H1 (cell line): ENCODE measurements at regions not wholly inside any gene's neighbourhood (a gene's known extent, or its start where the extent isn't known, plus 50 kb on each side); places are given as distances from the start of the nearest gene placed in this dataset.
A peak's percentile ranks its signal among the peaks of the same experiment; 100 is the strongest.

Experiments
- CTCF ChIA-PET: fragments of 300-600 bp; sonication (Branson Sonifier 250); formaldehyde crosslinking; loops from one replicate; lab custom pipeline; 2021; ENCODE audit not compliant: partially characterized antibody; lab: Charles Lee
- POLR2A ChIA-PET: fragments of 300-600 bp; sonication (Branson Sonifier 250); formaldehyde crosslinking; loops from one replicate; lab custom pipeline; 2021; ENCODE audit warnings: inconsistent platforms; ENCODE audit not compliant: partially characterized antibody; lab: Charles Lee
- DNase-seq, 2 experiments: peaks; one replicate each; pipeline versions ENCODE4 v3.0.0 to v3.0.0-alpha.2; 2010 to 2022; ENCODE audit warnings: low spot score in 2 of 2, low read depth in 1 of 2, mixed read lengths in 1 of 2
- FAIRE-seq: peaks from 2 replicates; lab custom pipeline; 2011; peaks lifted over from hg19 to GRCh38; lab: Jason Lieb, UNC
- H2AFZ ChIP-seq: 2 replicates; pipeline ENCODE4 v1.8.1; 2012; ENCODE audit warnings: low read length, inconsistent platforms
- H2AK5ac ChIP-seq: 2 replicates; pipeline ENCODE4 v1.6.1; 2013; ENCODE audit warnings: low read depth, low read length
- H2BK120ac ChIP-seq: replicated peaks from 2 replicates; pipeline ENCODE3; 2013; ENCODE audit warnings: low read depth, low read length, inconsistent platforms
- H2BK12ac ChIP-seq: 2 replicates; pipeline ENCODE4 v1.6.1; 2013; ENCODE audit warnings: low read depth, low read length
- H2BK15ac ChIP-seq: 2 replicates; pipeline ENCODE4 v1.6.1; 2013; ENCODE audit warnings: low read length
- H2BK20ac ChIP-seq: 2 replicates; pipeline ENCODE4 v1.6.1; 2013; ENCODE audit warnings: low read length
- H2BK5ac ChIP-seq: 2 replicates; pipeline ENCODE4 v1.6.1; 2013; ENCODE audit warnings: low read depth, low read length
- H3K14ac ChIP-seq: 2 replicates; pipeline ENCODE4 v1.6.1; 2013; ENCODE audit warnings: inconsistent platforms; ENCODE audit not compliant: insufficient read length
- H3K18ac ChIP-seq: 2 replicates; pipeline ENCODE4 v1.6.1; 2013; ENCODE audit warnings: low read length; ENCODE audit errors: extremely low read depth
- H3K23ac ChIP-seq: 2 replicates; pipeline ENCODE4 v1.6.1; 2013; ENCODE audit warnings: inconsistent platforms; ENCODE audit not compliant: insufficient read length
- H3K23me2 ChIP-seq: 2 replicates; pipeline ENCODE4 v1.6.1; 2013; ENCODE audit warnings: low read depth, low read length
- H3K27ac ChIP-seq: 2 replicates; pipeline ENCODE4 v1.6.1; 2011; ENCODE audit warnings: low read depth, low read length, inconsistent platforms
- H3K27me3 ChIP-seq, 4 experiments: replicated peaks in 1 of 4; 1 replicate in 1 of 4; 2 replicates in 3 of 4; pipeline versions ENCODE4 v1.6.1 to v1.8.1; 2011 to 2013; ENCODE audit warnings: low read length in 3 of 4, mild to moderate bottlenecking in 3 of 4, inconsistent platforms in 2 of 4, mixed read lengths in 2 of 4, moderate library complexity in 1 of 4; ENCODE audit not compliant: control insufficient read depth in 3 of 4, insufficient read depth in 3 of 4; ENCODE audit errors: extremely low read depth in 1 of 4
- H3K36me3 ChIP-seq, 4 experiments: 2 replicates each; pipeline versions ENCODE4 v1.6.1 to v1.8.1; 2011 to 2013; ENCODE audit warnings: mild to moderate bottlenecking in 4 of 4, low read length in 3 of 4, moderate library complexity in 2 of 4, control low read depth in 1 of 4, inconsistent platforms in 1 of 4; ENCODE audit not compliant: insufficient read depth in 4 of 4, control insufficient read depth in 2 of 4
- H3K4ac ChIP-seq: replicated peaks from 2 replicates; pipeline ENCODE3; 2013; ENCODE audit warnings: low read length, low read depth, mixed read lengths, inconsistent platforms; ENCODE audit not compliant: insufficient read length
- H3K4me1 ChIP-seq, 4 experiments: replicated peaks in 1 of 4; 1 replicate in 1 of 4; 2 replicates in 3 of 4; pipeline versions ENCODE4 v1.6.1 to v1.8.1; 2011 to 2013; ENCODE audit warnings: low read length in 3 of 4, inconsistent platforms in 2 of 4, mixed read lengths in 1 of 4; ENCODE audit not compliant: insufficient read depth in 4 of 4, control insufficient read depth in 3 of 4
- H3K4me2 ChIP-seq, 2 experiments: 2 replicates each; pipeline versions ENCODE4 v1.6.1 to v1.8.1; 2011 to 2013; ENCODE audit warnings: low read depth in 2 of 2, low read length in 2 of 2, control low read depth in 1 of 2, inconsistent platforms in 1 of 2, mild to moderate bottlenecking in 1 of 2; ENCODE audit not compliant: insufficient read depth in 1 of 2
- H3K4me3 ChIP-seq, 4 experiments: fragments of 200-600, 300-600 bp in 1 of 4; sonication (generic), shearing (Covaris generic), sonication (Bioruptor Twin) in 1 of 4; 2 replicates each; pipeline versions ENCODE4 v1.5.1 to v1.8.1; 2011 to 2016; ENCODE audit warnings: low read length in 4 of 4, low read depth in 3 of 4, control low read depth in 2 of 4, inconsistent platforms in 2 of 4, mild to moderate bottlenecking in 2 of 4, mixed read lengths in 1 of 4, moderate library complexity in 1 of 4; ENCODE audit not compliant: insufficient read depth in 2 of 4; ENCODE audit errors: extremely low read depth in 1 of 4
- H3K56ac ChIP-seq: replicated peaks from 2 replicates; pipeline ENCODE3; 2013; ENCODE audit warnings: low read depth, mild to moderate bottlenecking, mixed read lengths, low read length, inconsistent platforms; ENCODE audit not compliant: insufficient read length
- H3K79me1 ChIP-seq: 2 replicates; pipeline ENCODE4 v1.6.1; 2013; ENCODE audit warnings: low read depth, low read length, control low read depth
- H3K79me2 ChIP-seq, 2 experiments: 2 replicates each; pipeline versions ENCODE4 v1.6.1 to v1.8.1; 2012 to 2013; ENCODE audit warnings: low read length in 2 of 2, mild to moderate bottlenecking in 2 of 2, inconsistent platforms in 1 of 2; ENCODE audit not compliant: insufficient read depth in 2 of 2, control insufficient read depth in 1 of 2
- H3K9ac ChIP-seq, 4 experiments: replicated peaks in 1 of 4; 1 replicate in 1 of 4; 2 replicates in 3 of 4; pipeline versions ENCODE4 v1.6.1 to v1.8.1; 2011 to 2013; ENCODE audit warnings: low read depth in 3 of 4, low read length in 3 of 4, control low read depth in 2 of 4, mild to moderate bottlenecking in 2 of 4, moderate library complexity in 2 of 4, inconsistent platforms in 1 of 4; ENCODE audit errors: extremely low read depth in 1 of 4
- H3K9me3 ChIP-seq, 2 experiments: 2 replicates each; pipeline versions ENCODE4 v1.6.1 to v1.8.1; 2012 to 2013; ENCODE audit warnings: mild to moderate bottlenecking in 2 of 2, moderate library complexity in 2 of 2, control low read depth in 1 of 2, inconsistent platforms in 1 of 2, low read depth in 1 of 2, low read length in 1 of 2, mixed read lengths in 1 of 2; ENCODE audit not compliant: insufficient read depth in 2 of 2
- H4K20me1 ChIP-seq, 2 experiments: replicated peaks in 1 of 2; 2 replicates each; pipeline versions ENCODE3 to v1.8.1; 2011 to 2013; ENCODE audit warnings: inconsistent platforms in 2 of 2, low read length in 2 of 2, mild to moderate bottlenecking in 1 of 2; ENCODE audit not compliant: insufficient read depth in 2 of 2, control insufficient read depth in 1 of 2
- H4K5ac ChIP-seq: 2 replicates; pipeline ENCODE4 v1.6.1; 2013; ENCODE audit warnings: low read length, low read depth, mixed read lengths, inconsistent platforms; ENCODE audit not compliant: insufficient read length
- H4K8ac ChIP-seq: 2 replicates; pipeline ENCODE4 v1.8.0; 2013; ENCODE audit warnings: mild to moderate bottlenecking, moderate library complexity, low read length, inconsistent platforms; ENCODE audit not compliant: insufficient read depth; ENCODE audit errors: extremely low read depth
- H4K91ac ChIP-seq: replicated peaks from 2 replicates; pipeline ENCODE3; 2013; ENCODE audit warnings: low read length, mixed read lengths, inconsistent platforms; ENCODE audit not compliant: insufficient read length
- BCL11A ChIP-seq, 2 experiments: IDR thresholded peaks; one replicate each; pipeline ENCODE4 v1.6.1; 2011; ENCODE audit warnings: low read depth in 2 of 2, low read length in 2 of 2, mild to moderate bottlenecking in 2 of 2
- HDAC2 ChIP-seq, 2 experiments: fragments of 300-600 bp in 1 of 2; sonication (generic) in 1 of 2; IDR thresholded peaks; 2 replicates each; pipeline ENCODE4 v1.6.1; 2011 to 2012; ENCODE audit warnings: low read depth in 2 of 2, low read length in 2 of 2, mild to moderate bottlenecking in 2 of 2, moderate library complexity in 2 of 2, borderline replicate concordance in 1 of 2, inconsistent platforms in 1 of 2
- HDAC6 ChIP-seq: IDR thresholded peaks from one replicate; pipeline ENCODE4 v1.7.1; 2012; ENCODE audit warnings: low read depth, mild to moderate bottlenecking, inconsistent platforms, low read length, moderate library complexity
- JUN ChIP-seq: IDR thresholded peaks from 2 replicates; pipeline ENCODE4 v1.6.1; 2011; ENCODE audit warnings: low read depth, mild to moderate bottlenecking, improper control_type of control experiment, low read length
- JUND ChIP-seq: IDR thresholded peaks from 2 replicates; pipeline ENCODE4 v1.6.1; 2011; ENCODE audit warnings: mild to moderate bottlenecking, improper control_type of control experiment, low read length
- MAFK ChIP-seq: IDR thresholded peaks from 2 replicates; pipeline ENCODE4 v1.6.1; 2012; ENCODE audit warnings: low read depth, mild to moderate bottlenecking, improper control_type of control experiment, low read length
- PHF8 ChIP-seq: fragments of 200-600 bp; sonication (generic); conservative IDR thresholded peaks from 2 replicates; pipeline ENCODE4 v1.7.1; 2012; ENCODE audit warnings: low read depth, mild to moderate bottlenecking, inconsistent platforms, low read length, moderate library complexity
- POLR2A ChIP-seq, 2 experiments: IDR thresholded peaks; 1 replicate in 1 of 2; 2 replicates in 1 of 2; pipeline ENCODE4 v1.6.1; 2011; ENCODE audit warnings: low read depth in 2 of 2, low read length in 2 of 2, mild to moderate bottlenecking in 2 of 2; ENCODE audit errors: control extremely low read depth in 1 of 2
- POU5F1 ChIP-seq: IDR thresholded peaks from 2 replicates; pipeline ENCODE4 v1.6.1; 2011; ENCODE audit warnings: low read depth, mild to moderate bottlenecking, low read length, moderate library complexity
- TAF1 ChIP-seq: IDR thresholded peaks from 2 replicates; pipeline ENCODE4 v1.6.1; 2011; ENCODE audit warnings: mild to moderate bottlenecking, low read depth, low read length
- YY1 ChIP-seq: IDR thresholded peaks from 2 replicates; pipeline ENCODE4 v1.6.1; 2011; ENCODE audit warnings: low read depth, mild to moderate bottlenecking, low read length
- WGBS, 2 experiments: shearing (Covaris generic) in 1 of 2; methylation state at CpG; one replicate each; pipeline versions ENCODE4 v1.1.6 to v1.1.7; 2013 to 2015; ENCODE audit warnings: low lambda C conversion rate in 2 of 2, mixed read lengths in 2 of 2, inconsistent platforms in 1 of 2, low coverage in 1 of 2, missing lambda C conversion rate in 1 of 2; ENCODE audit not compliant: insufficient replicate concordance in 2 of 2, insufficient coverage in 1 of 2, insufficient read length in 1 of 2; ENCODE audit errors: extremely low coverage in 1 of 2, missing lambda C conversion rate in 1 of 2; 5-methylcytosine and 5-hydroxymethylcytosine counted together
- TF ChIP-seq, protein P1 (sequence below): IDR thresholded peaks from 2 replicates; pipeline ENCODE4 v1.6.1; 2012; ENCODE audit warnings: inconsistent platforms
- TF ChIP-seq, protein P2 (sequence below): IDR thresholded peaks from 2 replicates; pipeline ENCODE4 v1.6.1; 2011; ENCODE audit warnings: low read depth, mild to moderate bottlenecking, low read length; ENCODE audit not compliant: insufficient read depth

DNA sequence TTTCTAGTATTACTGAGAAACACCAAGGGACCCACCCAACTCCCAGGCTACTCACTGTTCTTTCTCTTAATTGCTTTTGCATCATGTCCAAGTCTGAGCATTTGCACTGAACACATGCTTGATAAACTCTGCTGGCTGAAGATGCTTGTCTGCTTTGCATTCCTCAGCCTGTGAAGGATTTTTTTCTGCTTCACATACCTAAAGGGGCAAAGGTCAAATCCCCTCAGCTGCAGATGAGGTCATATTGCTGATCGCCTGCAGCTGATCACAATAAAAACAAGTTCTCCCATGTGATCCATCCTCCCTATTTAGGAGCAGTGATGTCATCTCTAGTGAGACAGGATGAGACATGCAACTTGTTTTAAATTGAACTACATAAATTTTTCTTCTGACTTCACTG, 84.6 kb upstream of the DCBLD2 start:
- Histone ChIP-seq H3K18ac (no peak overlapping the region), H2BK120ac (no peak overlapping the region), H2BK15ac (no peak overlapping the region), H2AFZ (no peak overlapping the region), H3K4me2 (no peak overlapping the region), H2BK5ac (no peak overlapping the region), H4K8ac (no peak overlapping the region), H3K36me3 (no peaks in the 10 kb centered on the region), H4K20me1 (no peaks in the 10 kb centered on the region), H3K14ac (no peak overlapping the region), H3K23ac (no peak overlapping the region), H3K27ac (no peak overlapping the region), H3K9me3 (no peaks in the 10 kb centered on the region), H2AK5ac (no peak overlapping the region), H3K56ac (no peak overlapping the region), H3K79me2 (no peaks in the 10 kb centered on the region), H2BK20ac (no peak overlapping the region), H3K9ac (no peak overlapping the region), H3K27me3 (no peaks in the 10 kb centered on the region), H3K23me2 (no peaks in the 10 kb centered on the region), H3K4ac (no peak overlapping the region), H4K5ac (no peak overlapping the region), H4K91ac (no peak overlapping the region), H3K4me1 (no peaks in the 10 kb centered on the region; a peak in 3 of 7 replicates), H3K79me1 (no peaks in the 10 kb centered on the region), H3K4me3 (no peak overlapping the region), H2BK12ac (no peak overlapping the region)
- DNase-seq (peak in 1 of 2 experiments; percentile 19), FAIRE-seq (peak; percentile 91)
- 71% methylated on average over 1 of the region's 1 CpG; no CpG with 5 or more reads in 1 of the 2 experiments for WGBS, 2 experiments
- CTCF ChIA-PET: interaction anchor here (0.7 to 2.0 kb wide), 5 partner anchors 8 to 169 kb away, joined by 3 to 8 read pairs (median 4); partner anchors contain the start of gene DCBLD2
- POLR2A ChIA-PET: no interaction called here
- TF ChIP-seq POLR2A (IDR thresholded peaks at IDR 0.05; ENCODE audit: control extremely low read depth in 1 of 2, low read depth in 2 of 2, low read length in 2 of 2) (no peak), BCL11A (IDR thresholded peaks at IDR 0.05; ENCODE audit: low read depth in 2 of 2, low read length in 2 of 2) (no peak), JUND (peak; percentile 90), HDAC6 (no peak), HDAC2 (IDR thresholded peaks at IDR 0.05; ENCODE audit: borderline replicate concordance in 1 of 2, low read depth in 2 of 2, low read length in 2 of 2) (no peak), TAF1 (no peak), POU5F1 (no peak), YY1 (no peak), MAFK (no peak), JUN (peak; percentile 85), PHF8 (no peak)
- TF ChIP-seq, protein P1, sequence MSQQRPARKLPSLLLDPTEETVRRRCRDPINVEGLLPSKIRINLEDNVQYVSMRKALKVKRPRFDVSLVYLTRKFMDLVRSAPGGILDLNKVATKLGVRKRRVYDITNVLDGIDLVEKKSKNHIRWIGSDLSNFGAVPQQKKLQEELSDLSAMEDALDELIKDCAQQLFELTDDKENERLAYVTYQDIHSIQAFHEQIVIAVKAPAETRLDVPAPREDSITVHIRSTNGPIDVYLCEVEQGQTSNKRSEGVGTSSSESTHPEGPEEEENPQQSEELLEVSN: no peak
- TF ChIP-seq, protein P2, sequence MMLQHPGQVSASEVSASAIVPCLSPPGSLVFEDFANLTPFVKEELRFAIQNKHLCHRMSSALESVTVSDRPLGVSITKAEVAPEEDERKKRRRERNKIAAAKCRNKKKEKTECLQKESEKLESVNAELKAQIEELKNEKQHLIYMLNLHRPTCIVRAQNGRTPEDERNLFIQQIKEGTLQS: 0 out of 2 replicates have a peak, but pooled peaks have one; percentile 32
